Kasumi-1 (cell line): ENCODE measurements at regions not wholly inside any gene's neighbourhood (a gene's known extent, or its start where the extent isn't known, plus 50 kb on each side); places are given as distances from the start of the nearest gene placed in this dataset.

Source experiments
- DNase-seq, 2 experiments: peaks; one replicate each; lab custom pipeline; 2025; lab: John Stamatoyannopoulos, UW

- DNase-seq: no peak
These were observed 86.7 kb upstream of the POU3F1 start for GRCh38 chr1:38133304-38133703.

GRCh38 chr1:38132681-38133080 lies 86.1 kb upstream of the POU3F1 start:
- no peak for DNase-seq

- no peak for DNase-seq
These were observed 84.5 kb upstream of the POU3F1 start for GRCh38 chr1:38131024-38131585.

- no peak for DNase-seq
These were observed 83.4 kb upstream of the POU3F1 start for GRCh38 chr1:38129971-38130370.

- DNase-seq: no peak
These were observed 82.9 kb upstream of the POU3F1 start for GRCh38 chr1:38129473-38129872.

- no peak for DNase-seq
These were observed 82.4 kb upstream of the POU3F1 start for GRCh38 chr1:38128926-38129453.

GRCh38 chr1:38128511-38128910 lies 81.9 kb upstream of the POU3F1 start:
- no peak for DNase-seq

- no peak for DNase-seq
These were observed 80.8 kb upstream of the POU3F1 start for GRCh38 chr1:38127428-38127827.

- no peak for DNase-seq
These were observed 80.4 kb upstream of the POU3F1 start for GRCh38 chr1:38126970-38127369.

- DNase-seq: no peak
These were observed 79.4 kb upstream of the POU3F1 start for GRCh38 chr1:38125837-38126520.

GRCh38 chr1:38125016-38125415 lies 78.4 kb upstream of the POU3F1 start:
- DNase-seq: no peak

GRCh38 chr1:38123356-38124135 lies 77.0 kb upstream of the POU3F1 start:
- no peak for DNase-seq

GRCh38 chr1:38121231-38121680 lies 74.7 kb upstream of the POU3F1 start:
- DNase-seq: no peak

- DNase-seq: no peak
These were observed 74.1 kb upstream of the POU3F1 start for GRCh38 chr1:38120552-38121230.

GRCh38 chr1:38118976-38119375 lies 72.4 kb upstream of the POU3F1 start:
- no peak for DNase-seq

GRCh38 chr1:38117444-38117887 lies 70.9 kb upstream of the POU3F1 start:
- no peak for DNase-seq

GRCh38 chr1:38115682-38116202 lies 69.1 kb upstream of the POU3F1 start:
- no peak for DNase-seq

GRCh38 chr1:38115226-38115625 lies 68.6 kb upstream of the POU3F1 start:
- DNase-seq: no peak

GRCh38 chr1:38114241-38115026 lies 67.8 kb upstream of the POU3F1 start:
- DNase-seq: no peak

- no peak for DNase-seq
These were observed 66.6 kb upstream of the POU3F1 start for GRCh38 chr1:38113159-38113666.

- no peak for DNase-seq
These were observed 65.0 kb upstream of the POU3F1 start for GRCh38 chr1:38111589-38111988.
